AG09309 (cell line): ENCODE measurements at regions not wholly inside any gene's neighbourhood (a gene's known extent, or its start where the extent isn't known, plus 50 kb on each side); places are given as distances from the start of the nearest gene placed in this dataset.

Source experiments
- DNase-seq: peaks from one replicate; pipeline ENCODE4 v3.0.0-alpha.2; 2010; ENCODE audit warnings: low read depth
- H3K4me3 ChIP-seq: 2 replicates; pipeline ENCODE4 v1.5.1; 2011; ENCODE audit warnings: mild to moderate bottlenecking, low read depth, low read length, moderate library complexity; ENCODE audit not compliant: control insufficient read depth
- TF ChIP-seq, protein P1 (sequence below): IDR thresholded peaks from 2 replicates; pipeline ENCODE4 v1.5.1; 2011; ENCODE audit warnings: mild to moderate bottlenecking, low read depth, low read length, inconsistent platforms; ENCODE audit not compliant: insufficient read depth, control insufficient read depth; ENCODE audit errors: missing control alignments

DNA sequence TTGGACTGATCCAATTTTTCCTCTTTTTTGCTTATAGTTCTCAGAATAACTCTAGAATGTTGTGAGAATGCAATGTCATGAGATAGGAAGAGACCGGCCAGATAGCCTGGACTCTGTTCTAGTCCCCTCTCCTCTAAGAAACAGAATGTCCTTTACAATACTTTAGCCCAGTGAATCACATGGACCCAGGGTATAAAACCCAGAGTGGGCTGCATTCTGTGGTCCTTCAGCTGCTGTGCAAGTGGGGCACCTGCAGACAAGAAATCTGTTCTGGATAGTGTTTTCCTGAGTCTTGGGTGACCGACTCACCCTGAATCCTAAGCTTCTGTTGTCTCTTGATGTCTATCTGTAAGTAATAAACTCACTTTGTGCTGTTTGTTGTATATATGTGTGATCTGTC, 368.6 kb upstream of the DPH6 start:
- no peak for DNase-seq
- H3K4me3 ChIP-seq, result no peak overlapping the region
- TF ChIP-seq, protein P1, sequence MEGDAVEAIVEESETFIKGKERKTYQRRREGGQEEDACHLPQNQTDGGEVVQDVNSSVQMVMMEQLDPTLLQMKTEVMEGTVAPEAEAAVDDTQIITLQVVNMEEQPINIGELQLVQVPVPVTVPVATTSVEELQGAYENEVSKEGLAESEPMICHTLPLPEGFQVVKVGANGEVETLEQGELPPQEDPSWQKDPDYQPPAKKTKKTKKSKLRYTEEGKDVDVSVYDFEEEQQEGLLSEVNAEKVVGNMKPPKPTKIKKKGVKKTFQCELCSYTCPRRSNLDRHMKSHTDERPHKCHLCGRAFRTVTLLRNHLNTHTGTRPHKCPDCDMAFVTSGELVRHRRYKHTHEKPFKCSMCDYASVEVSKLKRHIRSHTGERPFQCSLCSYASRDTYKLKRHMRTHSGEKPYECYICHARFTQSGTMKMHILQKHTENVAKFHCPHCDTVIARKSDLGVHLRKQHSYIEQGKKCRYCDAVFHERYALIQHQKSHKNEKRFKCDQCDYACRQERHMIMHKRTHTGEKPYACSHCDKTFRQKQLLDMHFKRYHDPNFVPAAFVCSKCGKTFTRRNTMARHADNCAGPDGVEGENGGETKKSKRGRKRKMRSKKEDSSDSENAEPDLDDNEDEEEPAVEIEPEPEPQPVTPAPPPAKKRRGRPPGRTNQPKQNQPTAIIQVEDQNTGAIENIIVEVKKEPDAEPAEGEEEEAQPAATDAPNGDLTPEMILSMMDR, result no peak

GRCh38 chr15:35921046-35921445, 375.1 kb upstream of the DPH6 start:
- no peak for DNase-seq
- H3K4me3 ChIP-seq, result no peak overlapping the region
- TF ChIP-seq, protein P1, result no peak

DNA sequence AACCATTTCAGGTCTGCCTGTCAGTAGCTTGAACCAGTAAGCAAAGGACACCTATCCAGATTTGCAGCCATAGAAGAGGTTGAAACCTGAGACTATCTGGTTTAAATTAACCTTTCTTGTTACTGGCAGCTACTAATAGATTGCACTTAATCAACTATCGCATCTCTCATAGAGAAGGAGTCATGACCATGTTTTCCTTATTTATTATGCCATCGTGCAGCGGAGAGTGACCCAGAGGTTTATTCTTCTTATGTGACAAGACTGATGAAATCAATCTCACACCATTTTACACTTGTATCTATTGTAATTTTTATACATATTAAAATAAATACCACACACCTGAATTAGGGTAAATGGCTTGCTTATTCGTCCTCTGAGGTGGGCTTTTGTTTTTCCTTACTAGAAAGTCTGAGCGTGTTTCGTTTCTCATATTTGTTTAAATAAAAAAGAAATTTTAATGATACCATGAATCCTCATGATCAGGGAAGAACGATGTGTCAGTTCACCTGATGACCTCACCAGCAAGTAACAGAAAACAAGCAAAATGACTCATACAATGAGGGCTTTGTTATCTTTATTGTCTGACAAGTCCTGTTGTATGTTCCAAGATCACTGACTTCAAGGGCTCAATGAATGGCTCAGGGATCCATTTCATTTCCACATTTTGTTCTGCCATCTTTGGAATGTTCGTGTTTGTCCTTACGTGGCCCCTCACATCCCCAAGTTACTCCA, 379.5 kb upstream of the DPH6 start:
- H3K4me3 ChIP-seq, result no peak overlapping the region
- no peak for DNase-seq
- TF ChIP-seq, protein P1, result no peak

GRCh38 chr15:35926007-35926380, 380.0 kb upstream of the DPH6 start:
- TF ChIP-seq, protein P1, result no peak
- no peak overlapping the region for H3K4me3 ChIP-seq
- no peak for DNase-seq

DNA sequence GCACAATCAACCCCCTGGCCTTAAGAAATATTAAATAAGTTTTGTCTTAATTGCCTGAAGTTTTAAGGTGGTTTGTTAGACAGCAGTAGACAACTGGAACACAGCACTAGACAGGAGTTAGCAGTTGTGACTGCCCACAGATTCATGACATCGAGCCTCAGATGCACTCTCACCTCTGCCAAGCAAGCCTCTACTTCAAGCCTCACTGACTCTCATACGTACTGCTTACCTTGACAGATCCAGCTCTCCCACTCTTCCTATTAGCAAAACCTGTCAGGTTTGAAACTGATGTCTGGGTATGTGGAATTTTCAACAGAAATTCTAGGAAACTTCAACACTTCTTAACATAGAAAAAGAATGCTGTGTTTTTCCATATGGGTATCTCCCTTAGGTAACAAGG, 382.9 kb upstream of the DPH6 start:
- no peak for DNase-seq
- TF ChIP-seq, protein P1, result no peak
- H3K4me3 ChIP-seq, result no peak overlapping the region

GRCh38 chr15:35929740-35930444, 383.9 kb upstream of the DPH6 start:
- TF ChIP-seq, protein P1, result no peak
- no peak overlapping the region for H3K4me3 ChIP-seq
- DNase-seq, result no peak
